ENCODE measurements at regions not wholly inside any gene's neighbourhood (a gene's known extent, or its start where the extent isn't known, plus 50 kb on each side); places are given as distances from the start of the nearest gene placed in this dataset.
"Not testable (repeated sequence)": the region's sequence is repeated elsewhere in the genome, so short reads cannot be mapped to it uniquely, and the experiment has no call there.

DNA sequence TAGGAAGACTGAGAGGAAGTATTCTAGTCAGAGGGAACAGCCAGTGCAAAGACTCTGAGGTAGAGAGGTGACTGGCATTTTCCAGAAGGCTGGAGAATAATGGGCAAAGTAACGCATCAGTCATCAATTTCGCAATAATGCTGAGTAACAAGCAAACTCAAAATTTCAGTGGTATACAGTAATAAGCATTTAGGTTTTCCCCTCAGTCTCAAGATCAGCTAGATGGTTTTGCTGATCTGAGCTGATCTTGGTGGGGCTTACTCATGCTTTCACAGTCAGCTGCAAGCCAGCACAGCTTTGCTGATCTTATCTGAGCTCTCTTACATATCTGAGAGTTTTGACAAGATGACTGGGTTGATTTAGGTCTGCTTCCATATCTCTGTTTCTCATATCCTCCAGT, 108.7 kb downstream of the TSEN15 start:
- TF ChIP-seq POLR2AphosphoS5 (IDR thresholded peaks at IDR 0.05; ENCODE audit: low read depth, low read length) (no peak), TAF1 (IDR thresholded peaks at IDR 0.05; ENCODE audit: borderline replicate concordance, low read depth, low read length) (no peak), POLR2A (IDR thresholded peaks at IDR 0.05; ENCODE audit: low read depth, low read length) (no peak)
- FAIRE-seq (peak; percentile 80), DNase-seq (ENCODE audit: insufficient read length) (no peak)

GRCh38 chr1:184161071-184161698, 109.7 kb downstream of the TSEN15 start:
- DNase-seq (ENCODE audit: insufficient read length), result no peak
- TF ChIP-seq TAF1 (IDR thresholded peaks at IDR 0.05; ENCODE audit: borderline replicate concordance, low read depth, low read length) (no peak), POLR2A (IDR thresholded peaks at IDR 0.05; ENCODE audit: low read depth, low read length) (no peak), POLR2AphosphoS5 (IDR thresholded peaks at IDR 0.05; ENCODE audit: low read depth, low read length) (no peak)
- peak; percentile 81 for FAIRE-seq

- DNase-seq (ENCODE audit: insufficient read length) (no peak), FAIRE-seq (no peak)
- TF ChIP-seq POLR2AphosphoS5 (IDR thresholded peaks at IDR 0.05; ENCODE audit: low read depth, low read length) (no peak), TAF1 (IDR thresholded peaks at IDR 0.05; ENCODE audit: borderline replicate concordance, low read depth, low read length) (no peak), POLR2A (IDR thresholded peaks at IDR 0.05; ENCODE audit: low read depth, low read length) (no peak)
Observed at GRCh38 chr1:184162281-184162680, 110.8 kb downstream of the TSEN15 start.

GRCh38 chr1:184163674-184164465, 112.3 kb downstream of the TSEN15 start:
- DNase-seq (ENCODE audit: insufficient read length), result peak; percentile 27
- FAIRE-seq, result peak; percentile 85
- TF ChIP-seq POLR2A (IDR thresholded peaks at IDR 0.05; ENCODE audit: low read depth, low read length), result no peak
- no peak for TF ChIP-seq TAF1 (IDR thresholded peaks at IDR 0.05; ENCODE audit: borderline replicate concordance, low read depth, low read length)
- no peak for TF ChIP-seq POLR2AphosphoS5 (IDR thresholded peaks at IDR 0.05; ENCODE audit: low read depth, low read length)

DNA sequence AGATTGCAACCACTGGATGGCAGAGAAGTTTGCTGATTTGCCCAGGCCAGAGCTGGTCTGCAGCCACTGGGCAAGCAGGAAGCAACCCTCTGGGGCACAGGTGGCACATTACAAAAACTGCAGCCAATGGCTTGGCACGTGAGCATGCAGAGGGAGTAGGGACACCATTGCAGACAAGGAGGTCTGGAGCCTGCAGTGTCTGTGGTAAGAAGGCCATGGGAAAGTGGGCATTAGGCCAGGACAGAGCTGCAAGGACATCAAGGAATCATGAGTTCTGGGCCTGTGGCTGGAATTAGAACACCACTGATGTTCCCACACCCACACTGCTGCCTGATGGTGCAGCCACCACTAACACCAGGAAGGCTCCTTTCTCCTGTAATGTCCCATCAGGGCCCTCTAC, 113.0 kb downstream of the TSEN15 start:
- DNase-seq (ENCODE audit: insufficient read length) (no peak), FAIRE-seq (no peak)

GRCh38 chr1:184166485-184166884, 115.0 kb downstream of the TSEN15 start:
- TF ChIP-seq POLR2AphosphoS5 (IDR thresholded peaks at IDR 0.05; ENCODE audit: low read depth, low read length) (no peak), POLR2A (IDR thresholded peaks at IDR 0.05; ENCODE audit: low read depth, low read length) (no peak), TAF1 (IDR thresholded peaks at IDR 0.05; ENCODE audit: borderline replicate concordance, low read depth, low read length) (no peak)
- FAIRE-seq (no peak), DNase-seq (ENCODE audit: insufficient read length) (no peak)

More for the DNA sequence above, 113.0 kb downstream of the TSEN15 start:
- TF ChIP-seq TAF1 (IDR thresholded peaks at IDR 0.05; ENCODE audit: borderline replicate concordance, low read depth, low read length) (no peak), POLR2A (IDR thresholded peaks at IDR 0.05; ENCODE audit: low read depth, low read length) (no peak), POLR2AphosphoS5 (IDR thresholded peaks at IDR 0.05; ENCODE audit: low read depth, low read length) (no peak)

DNA sequence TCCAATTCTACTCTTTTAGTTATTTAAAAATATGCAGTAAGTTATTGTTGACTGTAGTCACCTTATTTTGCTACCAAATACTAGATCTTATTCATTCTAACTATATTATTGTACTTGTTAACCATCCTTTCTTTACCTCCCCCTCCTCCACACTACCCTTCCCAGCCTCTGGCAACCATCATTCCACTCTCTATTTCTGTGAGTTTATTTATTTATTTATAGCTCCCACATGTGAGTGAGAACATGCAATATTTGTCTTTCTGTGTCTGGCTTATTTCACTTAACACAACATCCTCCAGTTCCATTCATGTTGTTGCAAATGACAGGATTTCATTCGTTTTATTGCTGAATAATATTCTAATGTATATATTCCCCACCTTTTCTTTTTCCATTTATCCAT, 115.8 kb downstream of the TSEN15 start:
- TF ChIP-seq TAF1 (IDR thresholded peaks at IDR 0.05; ENCODE audit: borderline replicate concordance, low read depth, low read length) (no peak), POLR2AphosphoS5 (IDR thresholded peaks at IDR 0.05; ENCODE audit: low read depth, low read length) (no peak), POLR2A (IDR thresholded peaks at IDR 0.05; ENCODE audit: low read depth, low read length) (no peak)
- DNase-seq (ENCODE audit: insufficient read length), result no peak
- FAIRE-seq, result no peak

DNA sequence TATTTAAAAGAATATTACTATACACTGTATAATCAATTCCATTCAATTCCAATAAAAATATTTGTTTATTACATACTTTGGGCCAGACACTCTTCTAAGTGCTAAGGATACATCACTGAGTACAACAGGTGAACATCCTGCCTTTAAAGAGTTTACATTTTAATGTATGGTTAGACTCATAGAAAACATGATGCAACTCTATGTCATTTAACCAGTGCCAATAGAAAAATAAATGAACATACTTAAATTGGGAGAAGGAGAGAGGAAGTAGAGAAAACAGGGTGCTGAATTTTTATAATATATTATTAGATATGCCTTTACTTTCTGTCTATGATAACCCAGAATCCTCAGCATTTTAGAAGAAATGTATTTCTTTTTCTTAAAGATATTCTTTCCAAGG, 119.2 kb downstream of the TSEN15 start:
- DNase-seq (ENCODE audit: insufficient read length), result no peak
- no peak for FAIRE-seq
- no peak for TF ChIP-seq POLR2AphosphoS5 (IDR thresholded peaks at IDR 0.05; ENCODE audit: low read depth, low read length)
- TF ChIP-seq POLR2A (IDR thresholded peaks at IDR 0.05; ENCODE audit: low read depth, low read length), result no peak
- TF ChIP-seq TAF1 (IDR thresholded peaks at IDR 0.05; ENCODE audit: borderline replicate concordance, low read depth, low read length), result no peak

- DNase-seq (ENCODE audit: insufficient read length), result no peak
Observed at GRCh38 chr1:184176058-184176457, 124.5 kb downstream of the TSEN15 start.

DNA sequence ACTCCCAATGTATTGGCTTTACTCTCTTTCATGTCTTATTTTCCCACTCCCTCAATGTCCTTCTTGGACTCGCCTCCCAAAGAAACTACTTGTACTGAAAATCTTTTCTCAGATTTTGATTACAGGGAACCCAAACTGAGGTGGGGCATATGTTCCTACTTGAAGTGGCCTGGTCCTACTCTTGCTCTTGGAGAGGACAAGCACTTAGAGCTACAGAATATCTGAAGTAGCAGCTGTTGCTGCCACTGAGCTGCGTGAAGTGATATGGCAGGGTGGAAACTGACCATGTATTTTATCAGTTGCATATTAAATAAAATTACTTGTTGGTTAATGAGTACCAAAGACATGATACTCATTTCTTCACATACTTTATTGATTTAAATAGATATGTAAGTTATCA, 129.5 kb downstream of the TSEN15 start:
- FAIRE-seq (no peak), DNase-seq (ENCODE audit: insufficient read length) (no peak)
- no peak for TF ChIP-seq TAF1 (IDR thresholded peaks at IDR 0.05; ENCODE audit: borderline replicate concordance, low read depth, low read length)
- TF ChIP-seq POLR2AphosphoS5 (IDR thresholded peaks at IDR 0.05; ENCODE audit: low read depth, low read length), result no peak

More at GRCh38 chr1:184176058-184176457, 124.5 kb downstream of the TSEN15 start:
- no peak for FAIRE-seq
- TF ChIP-seq POLR2AphosphoS5 (IDR thresholded peaks at IDR 0.05; ENCODE audit: low read depth, low read length), result no peak
- TF ChIP-seq POLR2A (IDR thresholded peaks at IDR 0.05; ENCODE audit: low read depth, low read length), result no peak
- no peak for TF ChIP-seq TAF1 (IDR thresholded peaks at IDR 0.05; ENCODE audit: borderline replicate concordance, low read depth, low read length)

- DNase-seq (ENCODE audit: insufficient read length) (no peak), FAIRE-seq (no peak)
- TF ChIP-seq TAF1 (IDR thresholded peaks at IDR 0.05; ENCODE audit: borderline replicate concordance, low read depth, low read length), result no peak
- TF ChIP-seq POLR2AphosphoS5 (IDR thresholded peaks at IDR 0.05; ENCODE audit: low read depth, low read length), result no peak
- no peak for TF ChIP-seq POLR2A (IDR thresholded peaks at IDR 0.05; ENCODE audit: low read depth, low read length)
Observed at GRCh38 chr1:184183919-184184318, 132.4 kb downstream of the TSEN15 start.

DNA sequence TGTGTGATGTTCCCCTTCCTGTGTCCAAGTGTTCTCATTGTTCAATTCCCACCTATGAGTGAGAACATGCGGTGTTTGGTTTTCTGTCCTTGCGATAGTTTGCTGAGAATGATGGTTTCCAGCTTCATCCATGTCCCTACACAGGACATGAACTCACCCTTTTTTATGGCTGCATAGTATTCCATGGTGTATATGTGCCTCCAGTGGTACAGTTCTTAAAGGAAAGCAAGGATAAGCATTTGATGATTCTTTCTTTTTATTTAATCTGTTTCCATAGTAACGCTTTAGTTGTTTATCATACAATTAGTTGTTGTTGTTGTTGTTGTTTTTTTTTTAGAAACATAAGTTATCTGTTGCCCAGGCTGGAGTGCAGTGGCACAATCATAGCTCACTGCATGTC, 133.1 kb downstream of the TSEN15 start:
- not testable (repeated sequence) for FAIRE-seq

More for the DNA sequence above, 133.1 kb downstream of the TSEN15 start:
- DNase-seq (ENCODE audit: insufficient read length), result not testable (repeated sequence)
